SK-N-SH (cell line): ENCODE measurements at regions not wholly inside any gene's neighbourhood (a gene's known extent, or its start where the extent isn't known, plus 50 kb on each side); places are given as distances from the start of the nearest gene placed in this dataset.

Experiments used
- CTCF ChIA-PET: fragments of 300-600, 350-600 bp; formaldehyde crosslinking; extraction: SDS; loops from one replicate; lab custom pipeline; 2021; lab: Yijun Ruan, JAX
- POLR2A ChIA-PET: fragments of 350-600 bp; sonication (Branson Sonifier 250); formaldehyde crosslinking; extraction: SDS; loops from one replicate; lab custom pipeline; 2020; ENCODE audit warnings: antibody characterized with exemption, inconsistent platforms; lab: Yijun Ruan, JAX
- DNase-seq: peaks from one replicate; pipeline ENCODE4 v3.0.0; 2012
- H2AFZ ChIP-seq: fragments of 200-600 bp; sonication (generic); 2 replicates; pipeline ENCODE4 v1.8.1; 2016; ENCODE audit warnings: antibody characterized with exemption, mild to moderate bottlenecking, low read depth
- H3F3A ChIP-seq: fragments of 200-600 bp; sonication (generic); replicated peaks from 2 replicates; pipeline ENCODE3; 2016; ENCODE audit warnings: antibody characterized with exemption, mild to moderate bottlenecking; ENCODE audit not compliant: insufficient read depth
- H3K27ac ChIP-seq, 2 experiments: fragments of 200-500 bp in 1 of 2; fragments of 200-600 bp in 1 of 2; sonication (Bioruptor generic) in 1 of 2; sonication (generic), shearing (Covaris generic) in 1 of 2; 2 replicates each; pipeline versions ENCODE4 v1.5.1 to v1.6.1; 2014 to 2016; ENCODE audit warnings: low read depth in 2 of 2, inconsistent platforms in 1 of 2, low read length in 1 of 2, mild to moderate bottlenecking in 1 of 2, mixed read lengths in 1 of 2
- H3K27me3 ChIP-seq: fragments of 200-600 bp; sonication (generic), shearing (Covaris generic); 2 replicates; pipeline ENCODE4 v1.6.1; 2016; ENCODE audit warnings: mixed run types; ENCODE audit not compliant: insufficient read depth
- H3K36me3 ChIP-seq, 2 experiments: fragments of 200-500 bp in 1 of 2; fragments of 200-600 bp in 1 of 2; sonication (Bioruptor generic) in 1 of 2; sonication (generic) in 1 of 2; replicated peaks in 1 of 2; 2 replicates each; pipeline versions ENCODE3 to v1.5.1; 2014 to 2016; ENCODE audit warnings: low read length in 1 of 2, mild to moderate bottlenecking in 1 of 2; ENCODE audit not compliant: insufficient read depth in 2 of 2, control insufficient read depth in 1 of 2
- H3K4me1 ChIP-seq, 2 experiments: fragments of 200-500 bp in 1 of 2; fragments of 200-600 bp in 1 of 2; sonication (Bioruptor generic) in 1 of 2; sonication (generic), shearing (Covaris generic) in 1 of 2; 2 replicates each; pipeline versions ENCODE4 v1.5.1 to v1.6.1; 2014 to 2016; ENCODE audit warnings: low read depth in 1 of 2, low read length in 1 of 2, mixed run types in 1 of 2; ENCODE audit not compliant: insufficient read depth in 2 of 2, control insufficient read depth in 1 of 2
- H3K4me2 ChIP-seq: fragments of 200-600 bp; sonication (generic), shearing (Covaris generic); 2 replicates; pipeline ENCODE4 v1.6.1; 2017; ENCODE audit warnings: mixed run types
- H3K4me3 ChIP-seq, 2 experiments: fragments of 200-500 bp in 1 of 2; fragments of 200-600 bp in 1 of 2; sonication (Bioruptor generic) in 1 of 2; sonication (generic), shearing (Covaris generic) in 1 of 2; 2 replicates each; pipeline versions ENCODE4 v1.5.1 to v1.8.1; 2014 to 2016; ENCODE audit warnings: low read depth in 2 of 2, inconsistent platforms in 1 of 2, low read length in 1 of 2, mild to moderate bottlenecking in 1 of 2, mixed read lengths in 1 of 2, moderate library complexity in 1 of 2
- H3K79me2 ChIP-seq: fragments of 200-600 bp; sonication (generic); 2 replicates; pipeline ENCODE4 v1.8.1; 2017; ENCODE audit warnings: mild to moderate bottlenecking; ENCODE audit not compliant: insufficient read depth
- H3K9ac ChIP-seq: fragments of 200-600 bp; sonication (generic); 2 replicates; pipeline ENCODE4 v1.6.1; 2017; ENCODE audit warnings: mixed run types
- H3K9me2 ChIP-seq: fragments of 200-600 bp; sonication (generic); 2 replicates; pipeline ENCODE4 v1.6.1; 2017; ENCODE audit warnings: mixed run types
- H3K9me3 ChIP-seq: fragments of 200-600 bp; sonication (generic); 2 replicates; pipeline ENCODE4 v1.6.1; 2017; ENCODE audit warnings: mixed run types, mild to moderate bottlenecking, moderate library complexity
- H4K20me1 ChIP-seq: fragments of 200-600 bp; sonication (generic); 2 replicates; pipeline ENCODE4 v1.6.1; 2017; ENCODE audit warnings: mild to moderate bottlenecking, mixed run types; ENCODE audit not compliant: insufficient read depth
- CTCF ChIP-seq: fragments of 200-600 bp; sonication (generic); IDR thresholded peaks from 2 replicates; pipeline ENCODE4 v1.6.1; 2017; ENCODE audit warnings: antibody characterized with exemption, mild to moderate bottlenecking, moderate library complexity
- ELF1 ChIP-seq: IDR thresholded peaks from 2 replicates; pipeline ENCODE4 v1.4.0; 2012
- EP300 ChIP-seq, 2 experiments: IDR thresholded peaks; 2 replicates each; pipeline versions ENCODE4 v1.4.0 to v1.6.1; 2012; ENCODE audit warnings: borderline replicate concordance in 1 of 2, low read depth in 1 of 2, low read length in 1 of 2
- FOSL2 ChIP-seq: IDR thresholded peaks from 2 replicates; pipeline ENCODE4 v1.4.0; 2012; ENCODE audit warnings: low read depth, mild to moderate bottlenecking, moderate library complexity, borderline replicate concordance
- GATA2 ChIP-seq: sonication (generic); formaldehyde crosslinking; IDR thresholded peaks from 2 replicates; pipeline ENCODE4 v1.5.0; 2020; ENCODE audit warnings: mild to moderate bottlenecking, missing genetic modification reagents
- MXI1 ChIP-seq: IDR thresholded peaks from 2 replicates; pipeline ENCODE4 v1.6.1; 2012; ENCODE audit warnings: mild to moderate bottlenecking, low read depth, low read length, improper control_type of control experiment
- PBX3 ChIP-seq: IDR thresholded peaks from 2 replicates; pipeline ENCODE4; 2012
- RCOR1 ChIP-seq: fragments of 150-350 bp; IDR thresholded peaks from 2 replicates; pipeline ENCODE4 v1.6.1; 2017; ENCODE audit warnings: antibody characterized with exemption, low read length
- SIN3A ChIP-seq: IDR thresholded peaks from 2 replicates; pipeline ENCODE4 v1.6.1; 2012; ENCODE audit warnings: low read depth, mild to moderate bottlenecking, low read length, moderate library complexity, borderline replicate concordance
- TEAD4 ChIP-seq: IDR thresholded peaks from 2 replicates; pipeline ENCODE4 v1.4.0; 2012; ENCODE audit warnings: mild to moderate bottlenecking, borderline replicate concordance; ENCODE audit not compliant: insufficient read depth
- YY1 ChIP-seq: IDR thresholded peaks from 2 replicates; pipeline ENCODE4 v1.4.0; 2012; ENCODE audit warnings: low read depth, mild to moderate bottlenecking
- WGBS: methylation state at CpG from one replicate; pipeline ENCODE4 v1.1.6; 2017; ENCODE audit warnings: low lambda C conversion rate; 5-methylcytosine and 5-hydroxymethylcytosine counted together

- no peak overlapping the region for H3K27ac ChIP-seq
These were observed 576.8 kb upstream of the TMEM132C start for GRCh38 chr12:127690161-127690560.

GRCh38 chr12:127696963-127697362, 570.0 kb upstream of the TMEM132C start:
- Histone ChIP-seq H3K27ac (no peak overlapping the region), H3K4me2 (no peak overlapping the region), H3K4me3 (no peak overlapping the region), H3K27me3 (no peaks in the 10 kb centered on the region), H3K9me3 (no peaks in the 10 kb centered on the region; the same call in 1 of the 2 replicates), H3K4me1 (no peaks in the 10 kb centered on the region), H2AFZ (no peak overlapping the region), H3K9me2 (0 out of 2 replicates have a peak, but pooled peaks cover 1% of the 10 kb centered on the region), H3F3A (no peaks in the 10 kb centered on the region), H4K20me1 (no peaks in the 10 kb centered on the region), H3K36me3 (no peaks in the 10 kb centered on the region), H3K9ac (no peak overlapping the region), H3K79me2 (no peaks in the 10 kb centered on the region)
- TF ChIP-seq MXI1 (no peak), EP300 (IDR thresholded peaks at IDR 0.05; ENCODE audit: borderline replicate concordance in 1 of 2, low read depth in 1 of 2, low read length in 1 of 2) (no peak), SIN3A (no peak), TEAD4 (no peak), FOSL2 (no peak), RCOR1 (no peak), YY1 (no peak), ELF1 (no peak)
- no peak for DNase-seq
- CTCF ChIA-PET: no interaction called here
- POLR2A ChIA-PET: no interaction called here

More at GRCh38 chr12:127690161-127690560, 576.8 kb upstream of the TMEM132C start:
- Histone ChIP-seq H4K20me1 (no peaks in the 10 kb centered on the region), H3K4me1 (no peaks in the 10 kb centered on the region; a peak in 1 of 4 replicates), H3F3A (no peaks in the 10 kb centered on the region), H3K4me3 (no peak overlapping the region), H3K79me2 (no peaks in the 10 kb centered on the region), H3K27me3 (no peaks in the 10 kb centered on the region), H3K36me3 (no peaks in the 10 kb centered on the region), H3K9ac (no peak overlapping the region), H3K9me3 (no peaks in the 10 kb centered on the region), H3K9me2 (0 out of 2 replicates have a peak, but pooled peaks cover 3% of the 10 kb centered on the region), H2AFZ (no peak overlapping the region), H3K4me2 (no peak overlapping the region)
- DNase-seq: no peak
- ChIA-PET CTCF (interaction anchor here (0.8 to 1.7 kb wide), 2 partner anchors 13 to 465 kb away, joined by 5 to 12 read pairs; no protein-coding TSS in a partner anchor), POLR2A (no interaction called here)
- WGBS: 44% methylated on average over 5 of the region's 5 CpGs
- TF ChIP-seq CTCF (peak; percentile 33; the same call in 1 of the 2 replicates), ELF1 (no peak)

- no peak for TF ChIP-seq GATA2
- no peak for TF ChIP-seq PBX3
- TF ChIP-seq, all 33 proteins: peak for 0
- Histone ChIP-seq H3K27ac (no peak overlapping the region), H3K9me3 (no peaks in the 10 kb centered on the region; the same call in 1 of the 2 replicates), H3K9ac (no peak overlapping the region), H4K20me1 (no peaks in the 10 kb centered on the region), H2AFZ (no peak overlapping the region), H3K9me2 (no peaks in the 10 kb centered on the region), H3K79me2 (no peaks in the 10 kb centered on the region), H3F3A (no peaks in the 10 kb centered on the region), H3K4me2 (no peak overlapping the region), H3K27me3 (no peaks in the 10 kb centered on the region), H3K4me1 (no peaks in the 10 kb centered on the region), H3K36me3 (no peaks in the 10 kb centered on the region), H3K4me3 (no peak overlapping the region)
- CTCF ChIA-PET: no interaction called here
- 17% methylated on average over 6 of the region's 6 CpGs for WGBS
- DNase-seq: no peak
- POLR2A ChIA-PET: no interaction called here
These were observed 563.9 kb upstream of the TMEM132C start for GRCh38 chr12:127703026-127703425.
